ENCODE measurements at regions not wholly inside any gene's neighbourhood (a gene's known extent, or its start where the extent isn't known, plus 50 kb on each side); places are given as distances from the start of the nearest gene placed in this dataset.

DNA sequence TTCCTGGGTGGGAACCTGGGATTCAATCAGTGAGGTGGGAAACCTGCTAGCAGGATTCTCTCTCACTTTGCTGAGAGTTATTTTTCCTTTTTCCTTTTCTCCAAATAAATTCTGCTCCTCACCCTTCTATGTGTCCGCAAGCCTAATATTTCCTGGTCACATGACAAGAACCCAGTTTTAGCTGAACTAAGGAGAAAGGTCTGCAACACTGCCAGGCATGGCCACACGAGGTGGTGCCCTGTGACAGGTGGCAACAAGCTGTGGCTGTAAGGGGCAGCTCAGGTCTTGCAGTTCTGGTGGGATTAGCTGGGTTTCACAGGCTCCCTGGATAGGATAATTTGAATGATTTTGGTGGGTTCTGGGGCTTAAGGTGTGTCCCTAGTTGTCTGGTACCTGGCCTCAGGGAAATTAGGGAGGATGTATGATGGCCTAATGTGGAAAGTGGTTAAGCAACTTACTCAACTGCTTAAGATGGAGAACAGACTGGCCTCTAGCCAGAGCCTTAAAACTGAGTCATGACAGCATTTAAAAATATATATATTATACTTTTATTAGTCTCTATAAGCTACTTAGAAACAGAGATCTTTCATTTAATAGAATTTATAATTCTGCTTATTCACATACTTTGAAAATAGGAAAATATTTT, 215.0 kb downstream of the IL15 start:
- Histone ChIP-seq H3K9ac (no peak overlapping the region), H3K79me2 (ENCODE audit: low read depth) (no peaks in the 10 kb centered on the region)
- peaks cover 3% of the 10 kb centered on the region for H3K4me1 Mint-ChIP-seq

DNA sequence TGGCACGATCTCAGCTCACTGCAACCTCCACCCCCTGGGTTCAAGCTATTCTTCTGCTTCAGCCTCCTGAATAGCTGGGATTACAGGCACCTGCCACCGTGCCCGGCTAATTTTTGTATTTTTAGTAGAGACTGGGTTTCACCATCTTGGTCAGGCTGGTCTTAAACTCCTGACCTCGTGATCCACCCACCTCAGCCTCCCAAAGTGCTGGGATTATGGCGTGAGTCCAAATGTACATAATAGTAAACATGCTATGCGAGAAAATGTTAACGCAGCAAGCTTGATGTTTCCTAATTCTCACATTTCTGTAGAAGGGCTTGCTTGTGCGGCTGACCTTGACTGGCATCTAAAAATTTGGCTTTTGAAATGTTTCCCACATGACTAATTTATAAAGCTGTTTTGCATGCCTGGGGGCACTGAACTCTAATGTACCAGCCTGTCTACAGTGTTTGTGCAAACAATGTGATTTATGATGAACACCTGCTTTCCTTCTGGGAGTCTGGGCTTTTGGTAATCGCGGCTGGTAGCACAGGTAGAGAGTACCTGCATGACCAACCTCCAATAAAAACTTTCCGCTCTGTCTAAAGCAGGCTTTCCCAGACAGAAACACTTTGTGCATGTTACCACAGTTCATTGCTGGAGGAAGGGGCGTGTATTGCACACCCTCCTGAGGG, 216.8 kb downstream of the IL15 start:
- Histone ChIP-seq H3K9me3 (ENCODE audit: low read depth) (no peaks in the 10 kb centered on the region), H2AFZ (replicated peaks) (no peak overlapping the region), H3K4me3 (no peak overlapping the region), H3K36me3 (no peaks in the 10 kb centered on the region), H3K27ac (no peak overlapping the region), H3K27me3 (no peaks in the 10 kb centered on the region), H3F3A (ENCODE audit: low read depth) (no peaks in the 10 kb centered on the region), H3K4me2 (no peak overlapping the region), H3K79me2 (ENCODE audit: low read depth) (no peaks in the 10 kb centered on the region), H3K9ac (no peak overlapping the region), H3K4me1 (no peaks in the 10 kb centered on the region), H4K20me1 (ENCODE audit: low read depth) (no peaks in the 10 kb centered on the region)
- DNase-seq (ENCODE audit: low spot score) = no peak
- H3K9me3 Mint-ChIP-seq = peaks cover 7% of the 10 kb centered on the region
- TF ChIP-seq, protein P1, sequence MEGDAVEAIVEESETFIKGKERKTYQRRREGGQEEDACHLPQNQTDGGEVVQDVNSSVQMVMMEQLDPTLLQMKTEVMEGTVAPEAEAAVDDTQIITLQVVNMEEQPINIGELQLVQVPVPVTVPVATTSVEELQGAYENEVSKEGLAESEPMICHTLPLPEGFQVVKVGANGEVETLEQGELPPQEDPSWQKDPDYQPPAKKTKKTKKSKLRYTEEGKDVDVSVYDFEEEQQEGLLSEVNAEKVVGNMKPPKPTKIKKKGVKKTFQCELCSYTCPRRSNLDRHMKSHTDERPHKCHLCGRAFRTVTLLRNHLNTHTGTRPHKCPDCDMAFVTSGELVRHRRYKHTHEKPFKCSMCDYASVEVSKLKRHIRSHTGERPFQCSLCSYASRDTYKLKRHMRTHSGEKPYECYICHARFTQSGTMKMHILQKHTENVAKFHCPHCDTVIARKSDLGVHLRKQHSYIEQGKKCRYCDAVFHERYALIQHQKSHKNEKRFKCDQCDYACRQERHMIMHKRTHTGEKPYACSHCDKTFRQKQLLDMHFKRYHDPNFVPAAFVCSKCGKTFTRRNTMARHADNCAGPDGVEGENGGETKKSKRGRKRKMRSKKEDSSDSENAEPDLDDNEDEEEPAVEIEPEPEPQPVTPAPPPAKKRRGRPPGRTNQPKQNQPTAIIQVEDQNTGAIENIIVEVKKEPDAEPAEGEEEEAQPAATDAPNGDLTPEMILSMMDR (IDR thresholded peaks at IDR 0.05) = no peak
- TF ChIP-seq EZH2phosphoT487 (IDR thresholded peaks at IDR 0.05) = no peak
- no peak overlapping the region for H3K27ac Mint-ChIP-seq
- peaks cover 3% of the 10 kb centered on the region for H3K4me1 Mint-ChIP-seq
- no peaks in the 10 kb centered on the region for H3K27me3 Mint-ChIP-seq (ENCODE audit: insufficient read depth, low read depth)
- H3K4me3 Mint-ChIP-seq = no peak overlapping the region
- H3K36me3 Mint-ChIP-seq = no peaks in the 10 kb centered on the region

More for the DNA sequence above, 215.0 kb downstream of the IL15 start:
- Mint-ChIP-seq H3K9me3 (peaks cover 7% of the 10 kb centered on the region), H3K36me3 (no peaks in the 10 kb centered on the region), H3K4me3 (no peak overlapping the region), H3K27ac (no peak overlapping the region), H3K27me3 (ENCODE audit: insufficient read depth, low read depth) (no peaks in the 10 kb centered on the region)
- DNase-seq (ENCODE audit: low spot score) = peak; percentile 1
- no peaks in the 10 kb centered on the region for H3K9me3 ChIP-seq (ENCODE audit: low read depth)
- H3K4me3 ChIP-seq = no peak overlapping the region
- H3F3A ChIP-seq (ENCODE audit: low read depth) = no peaks in the 10 kb centered on the region
- H3K36me3 ChIP-seq = no peaks in the 10 kb centered on the region
- H3K27me3 ChIP-seq = no peaks in the 10 kb centered on the region
- no peaks in the 10 kb centered on the region for H3K4me1 ChIP-seq
- no peaks in the 10 kb centered on the region for H4K20me1 ChIP-seq (ENCODE audit: low read depth)
- TF ChIP-seq EZH2 (IDR thresholded peaks at IDR 0.05) (no peak), EZH2phosphoT487 (IDR thresholded peaks at IDR 0.05) (no peak)
- TF ChIP-seq, protein P1 (IDR thresholded peaks at IDR 0.05) = no peak
- H3K4me2 ChIP-seq = no peak overlapping the region
- H3K27ac ChIP-seq = no peak overlapping the region
- H2AFZ ChIP-seq (replicated peaks) = peak overlapping the region; percentile 45

DNA sequence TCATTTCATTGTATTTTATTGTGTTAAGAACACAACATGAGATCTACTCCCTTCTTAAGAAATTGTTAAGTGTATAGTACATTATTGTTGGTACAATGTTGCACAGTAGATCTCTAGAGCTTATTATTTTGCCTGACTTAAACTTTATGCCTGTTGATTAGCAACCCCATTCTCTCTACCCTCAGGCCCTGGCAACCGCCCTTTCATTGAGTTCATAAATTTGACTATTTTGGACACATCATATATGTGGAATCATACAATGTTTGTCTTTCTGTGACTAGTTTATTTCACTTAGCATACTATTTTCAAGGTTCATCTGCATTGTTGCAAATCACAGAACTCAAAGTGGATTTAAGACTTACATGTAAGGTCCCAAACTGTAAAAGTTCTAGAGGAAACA, 222.1 kb downstream of the IL15 start:
- no peaks in the 10 kb centered on the region for H4K20me1 ChIP-seq (ENCODE audit: low read depth)
- no peaks in the 10 kb centered on the region for H3K79me2 ChIP-seq (ENCODE audit: low read depth)
- no peaks in the 10 kb centered on the region for H3K4me1 Mint-ChIP-seq
- no peak overlapping the region for H3K27ac Mint-ChIP-seq
- no peaks in the 10 kb centered on the region for H3F3A ChIP-seq (ENCODE audit: low read depth)
- H3K36me3 ChIP-seq = no peaks in the 10 kb centered on the region
- no peaks in the 10 kb centered on the region for H3K27me3 Mint-ChIP-seq (ENCODE audit: insufficient read depth, low read depth)
- no peak overlapping the region for H3K4me3 ChIP-seq
- H3K9me3 Mint-ChIP-seq = peaks cover 7% of the 10 kb centered on the region
- no peak overlapping the region for H3K4me2 ChIP-seq
- no peak for DNase-seq (ENCODE audit: low spot score)
- no peaks in the 10 kb centered on the region for H3K27me3 ChIP-seq
- TF ChIP-seq EZH2 (IDR thresholded peaks at IDR 0.05) (no peak), EZH2phosphoT487 (IDR thresholded peaks at IDR 0.05) (no peak)
- TF ChIP-seq, protein P1 (IDR thresholded peaks at IDR 0.05) = no peak
- H3K27ac ChIP-seq = no peak overlapping the region
- no peaks in the 10 kb centered on the region for H3K36me3 Mint-ChIP-seq
- H3K4me1 ChIP-seq = no peaks in the 10 kb centered on the region
- H3K9me3 ChIP-seq (ENCODE audit: low read depth) = no peaks in the 10 kb centered on the region
- H2AFZ ChIP-seq (replicated peaks) = no peak overlapping the region
- no peak overlapping the region for H3K4me3 Mint-ChIP-seq
- H3K9ac ChIP-seq = no peak overlapping the region
